ENCODE measurements at regions not wholly inside any gene's neighbourhood (a gene's known extent, or its start where the extent isn't known, plus 50 kb on each side); places are given as distances from the start of the nearest gene placed in this dataset.

DNA sequence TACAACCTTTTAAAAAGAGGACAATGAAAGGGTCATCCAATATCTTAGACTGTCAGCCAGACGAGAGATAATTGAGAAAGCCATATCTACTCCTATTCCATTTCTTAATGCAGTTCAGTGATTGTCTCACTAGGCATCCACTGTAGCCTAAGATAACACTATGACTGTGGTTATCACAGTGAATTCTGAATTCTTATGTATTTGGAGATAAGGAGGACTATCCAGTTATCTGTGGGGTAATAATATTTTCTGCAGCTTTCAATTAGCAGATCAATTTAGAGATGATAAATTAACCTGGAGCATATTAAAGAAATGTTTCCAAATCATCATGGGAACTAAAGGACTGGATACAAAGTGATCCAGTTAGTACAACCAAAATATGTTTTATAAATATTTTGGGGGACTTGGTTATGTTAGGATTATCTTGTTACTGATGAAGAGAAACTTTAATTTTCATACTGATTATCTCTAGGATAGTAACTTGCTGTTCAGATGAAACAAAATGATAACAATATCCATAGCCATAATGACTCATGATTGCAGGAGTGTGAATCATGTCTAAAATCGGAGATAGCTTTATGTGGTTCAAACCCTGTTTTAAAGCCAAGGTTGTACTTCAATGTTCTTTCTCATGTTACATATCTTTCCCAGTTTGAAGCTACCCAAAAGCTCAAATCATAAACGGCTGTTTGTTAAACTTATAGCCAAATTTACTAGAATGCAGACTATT, 1152.0 kb downstream of the HACE1 start:
- TF ChIP-seq, protein P1, sequence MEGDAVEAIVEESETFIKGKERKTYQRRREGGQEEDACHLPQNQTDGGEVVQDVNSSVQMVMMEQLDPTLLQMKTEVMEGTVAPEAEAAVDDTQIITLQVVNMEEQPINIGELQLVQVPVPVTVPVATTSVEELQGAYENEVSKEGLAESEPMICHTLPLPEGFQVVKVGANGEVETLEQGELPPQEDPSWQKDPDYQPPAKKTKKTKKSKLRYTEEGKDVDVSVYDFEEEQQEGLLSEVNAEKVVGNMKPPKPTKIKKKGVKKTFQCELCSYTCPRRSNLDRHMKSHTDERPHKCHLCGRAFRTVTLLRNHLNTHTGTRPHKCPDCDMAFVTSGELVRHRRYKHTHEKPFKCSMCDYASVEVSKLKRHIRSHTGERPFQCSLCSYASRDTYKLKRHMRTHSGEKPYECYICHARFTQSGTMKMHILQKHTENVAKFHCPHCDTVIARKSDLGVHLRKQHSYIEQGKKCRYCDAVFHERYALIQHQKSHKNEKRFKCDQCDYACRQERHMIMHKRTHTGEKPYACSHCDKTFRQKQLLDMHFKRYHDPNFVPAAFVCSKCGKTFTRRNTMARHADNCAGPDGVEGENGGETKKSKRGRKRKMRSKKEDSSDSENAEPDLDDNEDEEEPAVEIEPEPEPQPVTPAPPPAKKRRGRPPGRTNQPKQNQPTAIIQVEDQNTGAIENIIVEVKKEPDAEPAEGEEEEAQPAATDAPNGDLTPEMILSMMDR (IDR thresholded peaks at IDR 0.05), result no peak
- Mint-ChIP-seq H3K36me3 (ENCODE audit: low read depth) (no peaks in the 10 kb centered on the region), H3K4me1 (ENCODE audit: low read depth) (no peaks in the 10 kb centered on the region), H3K27me3 (ENCODE audit: low read depth) (peaks cover 3% of the 10 kb centered on the region), H3K9me3 (ENCODE audit: low read depth) (no peaks in the 10 kb centered on the region), H3K4me3 (ENCODE audit: unreplicated experiment) (no peak overlapping the region), H3K27ac (ENCODE audit: unreplicated experiment) (no peak overlapping the region)
- DNase-seq (ENCODE audit: low spot score), result no peak

DNA sequence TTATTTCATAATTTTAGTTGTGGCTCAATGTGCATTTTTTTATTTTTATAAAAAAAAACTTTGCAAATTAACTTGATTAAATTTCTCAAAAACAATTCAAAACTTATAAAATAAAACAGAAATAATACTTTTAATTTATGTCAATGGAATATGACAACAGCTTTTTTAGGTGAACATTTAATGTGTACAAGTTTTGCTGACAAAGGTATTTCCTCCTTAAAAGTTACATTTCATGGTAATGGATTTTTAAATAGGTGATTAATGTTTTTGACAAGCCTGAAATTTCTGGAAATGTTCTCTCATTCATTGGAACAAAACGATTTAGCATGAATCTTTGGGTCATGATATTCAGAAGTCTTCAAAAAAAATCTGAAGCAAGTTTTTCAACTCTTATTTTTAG, 1160.0 kb downstream of the HACE1 start:
- TF ChIP-seq, protein P1 (IDR thresholded peaks at IDR 0.05), result no peak
- H3K4me3 Mint-ChIP-seq (ENCODE audit: unreplicated experiment), result no peak overlapping the region
- no peaks in the 10 kb centered on the region for H3K4me1 Mint-ChIP-seq (ENCODE audit: low read depth)
- H3K9me3 Mint-ChIP-seq (ENCODE audit: low read depth), result no peaks in the 10 kb centered on the region
- no peak overlapping the region for H3K27ac Mint-ChIP-seq (ENCODE audit: unreplicated experiment)
- peaks cover 15% of the 10 kb centered on the region for H3K27me3 Mint-ChIP-seq (ENCODE audit: low read depth)
- no peak for DNase-seq (ENCODE audit: low spot score)
- H3K36me3 Mint-ChIP-seq (ENCODE audit: low read depth), result no peaks in the 10 kb centered on the region

GRCh38 chr6:103687430-103687829, 1172.3 kb downstream of the HACE1 start:
- H3K27me3 Mint-ChIP-seq (ENCODE audit: low read depth), result peaks cover 25% of the 10 kb centered on the region
- TF ChIP-seq, protein P1 (IDR thresholded peaks at IDR 0.05), result no peak
- H3K4me1 Mint-ChIP-seq (ENCODE audit: low read depth), result no peaks in the 10 kb centered on the region
- no peak overlapping the region for H3K4me3 Mint-ChIP-seq (ENCODE audit: unreplicated experiment)
- no peak for DNase-seq (ENCODE audit: low spot score)
- H3K27ac Mint-ChIP-seq (ENCODE audit: unreplicated experiment), result no peak overlapping the region
- no peaks in the 10 kb centered on the region for H3K36me3 Mint-ChIP-seq (ENCODE audit: low read depth)
- H3K9me3 Mint-ChIP-seq (ENCODE audit: low read depth), result no peaks in the 10 kb centered on the region

- H3K27me3 Mint-ChIP-seq (ENCODE audit: low read depth), result peaks cover 2% of the 10 kb centered on the region
- no peaks in the 10 kb centered on the region for H3K36me3 Mint-ChIP-seq (ENCODE audit: low read depth)
- TF ChIP-seq, protein P1 (IDR thresholded peaks at IDR 0.05), result no peak
- H3K4me1 Mint-ChIP-seq (ENCODE audit: low read depth), result peaks cover 10% of the 10 kb centered on the region
- H3K4me3 Mint-ChIP-seq (ENCODE audit: unreplicated experiment), result no peak overlapping the region
- DNase-seq (ENCODE audit: low spot score), result no peak
- peaks cover 5% of the 10 kb centered on the region for H3K9me3 Mint-ChIP-seq (ENCODE audit: low read depth)
- H3K27ac Mint-ChIP-seq (ENCODE audit: unreplicated experiment), result no peak overlapping the region
These were observed 1179.6 kb downstream of the HACE1 start for GRCh38 chr6:103680116-103680515.

DNA sequence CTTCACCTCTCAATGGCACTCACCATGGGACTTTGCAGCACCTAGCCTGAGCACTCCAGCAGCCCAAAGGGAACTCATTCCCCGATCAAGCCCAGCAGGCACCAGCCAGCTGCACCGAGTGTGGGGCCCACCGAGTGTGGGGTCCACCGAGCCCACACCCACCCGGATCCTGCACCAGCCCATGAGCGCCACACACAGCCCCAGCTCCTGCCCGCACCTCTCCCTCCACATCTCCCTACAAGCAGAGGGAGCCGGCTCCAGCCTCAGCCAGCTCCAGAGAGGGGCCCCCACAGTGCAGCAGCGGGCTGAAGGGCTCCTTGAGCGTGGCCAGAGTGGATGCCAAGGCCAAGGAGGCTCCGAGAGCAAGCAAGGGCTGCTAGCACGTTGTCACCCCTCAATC, 1182.4 kb downstream of the HACE1 start:
- Mint-ChIP-seq H3K27ac (ENCODE audit: unreplicated experiment) (no peak overlapping the region), H3K4me3 (ENCODE audit: unreplicated experiment) (no peak overlapping the region), H3K4me1 (ENCODE audit: low read depth) (peaks cover 10% of the 10 kb centered on the region), H3K9me3 (ENCODE audit: low read depth) (peaks cover 5% of the 10 kb centered on the region), H3K36me3 (ENCODE audit: low read depth) (no peaks in the 10 kb centered on the region), H3K27me3 (ENCODE audit: low read depth) (peaks cover 2% of the 10 kb centered on the region)
- TF ChIP-seq, protein P1 (IDR thresholded peaks at IDR 0.05), result no peak
- no peak for DNase-seq (ENCODE audit: low spot score)
